Liver (tissue), 3 donors: ENCODE measurements at regions not wholly inside any gene's neighbourhood (a gene's known extent, or its start where the extent isn't known, plus 50 kb on each side); places are given as distances from the start of the nearest gene placed in this dataset.

ENCODE experiments used
- HNF4A ChIP-seq, 2 donors: conservative IDR thresholded peaks; 2 replicates each; pipeline ENCODE4 v1.6.1; 2016; ENCODE audit warnings: antibody characterized with exemption in 2 of 2, mild to moderate bottlenecking in 2 of 2
- JUND ChIP-seq, 2 donors: IDR thresholded peaks; 2 replicates each; pipeline ENCODE4 v1.6.1; 2016; ENCODE audit warnings: antibody characterized with exemption in 2 of 2
- NR2F2 ChIP-seq: IDR thresholded peaks from 2 replicates; pipeline ENCODE4 v1.6.1; 2016; ENCODE audit warnings: antibody characterized with exemption
- RAD21 ChIP-seq, 2 donors: IDR thresholded peaks; 2 replicates each; pipeline ENCODE4 v1.6.1; 2016; ENCODE audit warnings: antibody characterized with exemption in 2 of 2, mild to moderate bottlenecking in 2 of 2
- RXRA ChIP-seq, 2 donors: IDR thresholded peaks; 2 replicates each; pipeline ENCODE4 v1.6.1; 2017 to 2018; ENCODE audit warnings: antibody characterized with exemption in 2 of 2, mild to moderate bottlenecking in 1 of 2
- SP1 ChIP-seq: IDR thresholded peaks from 2 replicates; pipeline ENCODE4 v1.6.1; 2018; ENCODE audit warnings: antibody characterized with exemption, mild to moderate bottlenecking
- TAF1 ChIP-seq: conservative IDR thresholded peaks from 2 replicates; pipeline ENCODE4 v1.6.1; 2016; ENCODE audit warnings: antibody characterized with exemption, mild to moderate bottlenecking
- TF ChIP-seq, protein P1 (sequence below): fragments of 150-350 bp; IDR thresholded peaks from 2 replicates; pipeline ENCODE4 v1.5.1; 2017; ENCODE audit warnings: improper control_type of control experiment, low read depth, low read length; ENCODE audit not compliant: missing input control
- TF ChIP-seq, protein P2 (sequence below): IDR thresholded peaks from 2 replicates; pipeline ENCODE4 v1.6.1; 2016; ENCODE audit warnings: antibody characterized with exemption
- TF ChIP-seq, protein P3 (sequence below): IDR thresholded peaks from 2 replicates; pipeline ENCODE4 v1.6.1; 2016; ENCODE audit warnings: antibody characterized with exemption
- TF ChIP-seq, protein P4 (sequence below): IDR thresholded peaks from 2 replicates; pipeline ENCODE4 v1.6.1; 2016; ENCODE audit warnings: antibody characterized with exemption
- TF ChIP-seq, protein P5 (sequence below): IDR thresholded peaks from 2 replicates; pipeline ENCODE4 v1.6.1; 2016; ENCODE audit warnings: antibody characterized with exemption, mild to moderate bottlenecking
- donor health status: healthy.
- donor health status: healthy.

DNA sequence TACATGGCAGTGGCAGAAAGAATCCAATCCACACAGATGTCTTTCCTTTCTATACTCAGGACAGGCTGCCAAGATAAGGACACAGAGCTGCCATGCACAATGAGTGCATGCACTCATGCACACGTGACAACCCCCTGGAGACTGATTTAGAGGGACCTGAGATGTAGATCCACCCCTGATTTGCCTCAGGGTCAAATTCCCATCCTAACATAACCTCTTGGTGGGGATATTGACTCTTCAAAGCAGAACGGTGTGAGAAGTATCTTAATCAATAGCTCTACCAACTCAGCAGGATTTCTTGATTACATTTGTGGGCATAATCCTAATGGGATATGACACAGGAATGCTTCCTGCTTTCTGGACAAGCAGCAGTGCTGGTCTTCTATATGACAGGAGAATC lies 125.2 kb upstream of the DSCAM start:
- TF ChIP-seq JUND (IDR thresholded peaks at IDR 0.05) = no peak
- TF ChIP-seq, protein P1, sequence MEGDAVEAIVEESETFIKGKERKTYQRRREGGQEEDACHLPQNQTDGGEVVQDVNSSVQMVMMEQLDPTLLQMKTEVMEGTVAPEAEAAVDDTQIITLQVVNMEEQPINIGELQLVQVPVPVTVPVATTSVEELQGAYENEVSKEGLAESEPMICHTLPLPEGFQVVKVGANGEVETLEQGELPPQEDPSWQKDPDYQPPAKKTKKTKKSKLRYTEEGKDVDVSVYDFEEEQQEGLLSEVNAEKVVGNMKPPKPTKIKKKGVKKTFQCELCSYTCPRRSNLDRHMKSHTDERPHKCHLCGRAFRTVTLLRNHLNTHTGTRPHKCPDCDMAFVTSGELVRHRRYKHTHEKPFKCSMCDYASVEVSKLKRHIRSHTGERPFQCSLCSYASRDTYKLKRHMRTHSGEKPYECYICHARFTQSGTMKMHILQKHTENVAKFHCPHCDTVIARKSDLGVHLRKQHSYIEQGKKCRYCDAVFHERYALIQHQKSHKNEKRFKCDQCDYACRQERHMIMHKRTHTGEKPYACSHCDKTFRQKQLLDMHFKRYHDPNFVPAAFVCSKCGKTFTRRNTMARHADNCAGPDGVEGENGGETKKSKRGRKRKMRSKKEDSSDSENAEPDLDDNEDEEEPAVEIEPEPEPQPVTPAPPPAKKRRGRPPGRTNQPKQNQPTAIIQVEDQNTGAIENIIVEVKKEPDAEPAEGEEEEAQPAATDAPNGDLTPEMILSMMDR = no peak
- TF ChIP-seq, protein P2, sequence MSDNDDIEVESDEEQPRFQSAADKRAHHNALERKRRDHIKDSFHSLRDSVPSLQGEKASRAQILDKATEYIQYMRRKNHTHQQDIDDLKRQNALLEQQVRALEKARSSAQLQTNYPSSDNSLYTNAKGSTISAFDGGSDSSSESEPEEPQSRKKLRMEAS = no peak
- TF ChIP-seq SP1 = no peak
- TF ChIP-seq RXRA (IDR thresholded peaks at IDR 0.05) = no peak
- no peak for TF ChIP-seq NR2F2
- TF ChIP-seq, protein P3, sequence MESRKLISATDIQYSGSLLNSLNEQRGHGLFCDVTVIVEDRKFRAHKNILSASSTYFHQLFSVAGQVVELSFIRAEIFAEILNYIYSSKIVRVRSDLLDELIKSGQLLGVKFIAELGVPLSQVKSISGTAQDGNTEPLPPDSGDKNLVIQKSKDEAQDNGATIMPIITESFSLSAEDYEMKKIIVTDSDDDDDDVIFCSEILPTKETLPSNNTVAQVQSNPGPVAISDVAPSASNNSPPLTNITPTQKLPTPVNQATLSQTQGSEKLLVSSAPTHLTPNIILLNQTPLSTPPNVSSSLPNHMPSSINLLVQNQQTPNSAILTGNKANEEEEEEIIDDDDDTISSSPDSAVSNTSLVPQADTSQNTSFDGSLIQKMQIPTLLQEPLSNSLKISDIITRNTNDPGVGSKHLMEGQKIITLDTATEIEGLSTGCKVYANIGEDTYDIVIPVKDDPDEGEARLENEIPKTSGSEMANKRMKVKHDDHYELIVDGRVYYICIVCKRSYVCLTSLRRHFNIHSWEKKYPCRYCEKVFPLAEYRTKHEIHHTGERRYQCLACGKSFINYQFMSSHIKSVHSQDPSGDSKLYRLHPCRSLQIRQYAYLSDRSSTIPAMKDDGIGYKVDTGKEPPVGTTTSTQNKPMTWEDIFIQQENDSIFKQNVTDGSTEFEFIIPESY = no peak
- no peak for TF ChIP-seq TAF1
- TF ChIP-seq RAD21 (IDR thresholded peaks at IDR 0.05) = no peak
- no peak for TF ChIP-seq HNF4A (conservative IDR thresholded peaks at IDR 0.05)
- TF ChIP-seq, protein P4, sequence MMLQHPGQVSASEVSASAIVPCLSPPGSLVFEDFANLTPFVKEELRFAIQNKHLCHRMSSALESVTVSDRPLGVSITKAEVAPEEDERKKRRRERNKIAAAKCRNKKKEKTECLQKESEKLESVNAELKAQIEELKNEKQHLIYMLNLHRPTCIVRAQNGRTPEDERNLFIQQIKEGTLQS = no peak
- TF ChIP-seq, protein P5, sequence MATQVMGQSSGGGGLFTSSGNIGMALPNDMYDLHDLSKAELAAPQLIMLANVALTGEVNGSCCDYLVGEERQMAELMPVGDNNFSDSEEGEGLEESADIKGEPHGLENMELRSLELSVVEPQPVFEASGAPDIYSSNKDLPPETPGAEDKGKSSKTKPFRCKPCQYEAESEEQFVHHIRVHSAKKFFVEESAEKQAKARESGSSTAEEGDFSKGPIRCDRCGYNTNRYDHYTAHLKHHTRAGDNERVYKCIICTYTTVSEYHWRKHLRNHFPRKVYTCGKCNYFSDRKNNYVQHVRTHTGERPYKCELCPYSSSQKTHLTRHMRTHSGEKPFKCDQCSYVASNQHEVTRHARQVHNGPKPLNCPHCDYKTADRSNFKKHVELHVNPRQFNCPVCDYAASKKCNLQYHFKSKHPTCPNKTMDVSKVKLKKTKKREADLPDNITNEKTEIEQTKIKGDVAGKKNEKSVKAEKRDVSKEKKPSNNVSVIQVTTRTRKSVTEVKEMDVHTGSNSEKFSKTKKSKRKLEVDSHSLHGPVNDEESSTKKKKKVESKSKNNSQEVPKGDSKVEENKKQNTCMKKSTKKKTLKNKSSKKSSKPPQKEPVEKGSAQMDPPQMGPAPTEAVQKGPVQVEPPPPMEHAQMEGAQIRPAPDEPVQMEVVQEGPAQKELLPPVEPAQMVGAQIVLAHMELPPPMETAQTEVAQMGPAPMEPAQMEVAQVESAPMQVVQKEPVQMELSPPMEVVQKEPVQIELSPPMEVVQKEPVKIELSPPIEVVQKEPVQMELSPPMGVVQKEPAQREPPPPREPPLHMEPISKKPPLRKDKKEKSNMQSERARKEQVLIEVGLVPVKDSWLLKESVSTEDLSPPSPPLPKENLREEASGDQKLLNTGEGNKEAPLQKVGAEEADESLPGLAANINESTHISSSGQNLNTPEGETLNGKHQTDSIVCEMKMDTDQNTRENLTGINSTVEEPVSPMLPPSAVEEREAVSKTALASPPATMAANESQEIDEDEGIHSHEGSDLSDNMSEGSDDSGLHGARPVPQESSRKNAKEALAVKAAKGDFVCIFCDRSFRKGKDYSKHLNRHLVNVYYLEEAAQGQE = no peak
